Brain microvascular endothelial cell (primary cell): ENCODE measurements at regions not wholly inside any gene's neighbourhood (a gene's known extent, or its start where the extent isn't known, plus 50 kb on each side); places are given as distances from the start of the nearest gene placed in this dataset.

Source experiments
- DNase-seq: peaks from one replicate; pipeline ENCODE4 v3.0.0-alpha.2; 2020
- H3K27ac ChIP-seq: fragments of 250-450 bp; sonication (Bioruptor Pico); 2 replicates; pipeline ENCODE4 v1.5.1; 2020; ENCODE audit warnings: mild to moderate bottlenecking, moderate library complexity
- H3K27me3 ChIP-seq: fragments of 250-450 bp; sonication (Bioruptor Pico); replicated peaks from 2 replicates; pipeline ENCODE4 v1.5.1; 2020; ENCODE audit warnings: mild to moderate bottlenecking
- H3K36me3 ChIP-seq: fragments of 250-450 bp; sonication (Bioruptor Pico); replicated peaks from 2 replicates; pipeline ENCODE4 v1.5.1; 2020; ENCODE audit warnings: mild to moderate bottlenecking
- H3K4me3 ChIP-seq: 2 replicates; pipeline ENCODE4 v1.5.1; 2011; ENCODE audit warnings: low read depth, mild to moderate bottlenecking, control low read depth, low read length, moderate library complexity
- in situ Hi-C: cut with HindIII; loops from 2 replicates; pipeline ENCODE4 v1.10.0; 2017; ENCODE audit warnings: low sequenced_read_pairs, low pct_ligation_motif_present
- TF ChIP-seq, protein P1 (sequence below): IDR thresholded peaks from 2 replicates; pipeline ENCODE4 v1.5.1; 2011; ENCODE audit warnings: low read depth, mild to moderate bottlenecking, moderate library complexity, low read length, control low read depth, inconsistent platforms; ENCODE audit errors: missing control alignments

DNA sequence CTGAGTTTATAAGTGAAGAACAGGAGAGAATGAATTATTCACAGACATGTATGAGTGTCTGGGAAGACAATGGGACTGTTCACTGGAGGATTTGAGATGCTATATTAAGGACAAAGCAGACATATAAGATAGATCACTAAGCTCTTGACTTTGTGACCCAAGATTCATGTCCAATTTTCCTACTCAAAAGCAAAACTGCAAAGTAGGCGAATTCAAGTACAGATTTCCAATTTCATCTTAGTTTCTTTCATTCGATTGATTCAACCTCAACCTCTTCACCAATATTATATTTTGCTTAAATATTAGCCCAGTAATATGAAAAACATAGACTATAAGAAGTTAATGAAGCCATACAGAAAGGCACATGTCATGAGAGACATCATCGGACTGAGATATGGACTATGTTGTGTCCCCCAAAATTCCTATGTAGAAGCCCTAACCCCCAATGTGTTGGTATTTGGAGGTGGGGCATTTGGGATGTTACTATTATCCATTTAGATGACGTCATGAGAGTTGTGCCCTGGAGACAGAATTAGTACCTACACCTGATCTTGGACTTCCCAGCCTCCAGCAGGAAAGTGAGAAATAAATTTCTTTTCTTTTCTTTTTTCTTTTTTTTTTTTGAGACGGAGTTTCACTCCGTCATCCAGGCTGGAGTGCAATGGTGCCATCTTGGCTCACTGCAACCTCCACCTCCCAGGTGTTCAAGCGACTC is 353.7 kb upstream of the AKR1E2 start:
- DNase-seq: no peak
- Histone ChIP-seq H3K4me3 (no peak overlapping the region), H3K36me3 (no peaks in the 10 kb centered on the region), H3K27ac (no peak overlapping the region), H3K27me3 (no peaks in the 10 kb centered on the region)
- TF ChIP-seq, protein P1, sequence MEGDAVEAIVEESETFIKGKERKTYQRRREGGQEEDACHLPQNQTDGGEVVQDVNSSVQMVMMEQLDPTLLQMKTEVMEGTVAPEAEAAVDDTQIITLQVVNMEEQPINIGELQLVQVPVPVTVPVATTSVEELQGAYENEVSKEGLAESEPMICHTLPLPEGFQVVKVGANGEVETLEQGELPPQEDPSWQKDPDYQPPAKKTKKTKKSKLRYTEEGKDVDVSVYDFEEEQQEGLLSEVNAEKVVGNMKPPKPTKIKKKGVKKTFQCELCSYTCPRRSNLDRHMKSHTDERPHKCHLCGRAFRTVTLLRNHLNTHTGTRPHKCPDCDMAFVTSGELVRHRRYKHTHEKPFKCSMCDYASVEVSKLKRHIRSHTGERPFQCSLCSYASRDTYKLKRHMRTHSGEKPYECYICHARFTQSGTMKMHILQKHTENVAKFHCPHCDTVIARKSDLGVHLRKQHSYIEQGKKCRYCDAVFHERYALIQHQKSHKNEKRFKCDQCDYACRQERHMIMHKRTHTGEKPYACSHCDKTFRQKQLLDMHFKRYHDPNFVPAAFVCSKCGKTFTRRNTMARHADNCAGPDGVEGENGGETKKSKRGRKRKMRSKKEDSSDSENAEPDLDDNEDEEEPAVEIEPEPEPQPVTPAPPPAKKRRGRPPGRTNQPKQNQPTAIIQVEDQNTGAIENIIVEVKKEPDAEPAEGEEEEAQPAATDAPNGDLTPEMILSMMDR: no peak
- in situ Hi-C loops: no loop called here

DNA sequence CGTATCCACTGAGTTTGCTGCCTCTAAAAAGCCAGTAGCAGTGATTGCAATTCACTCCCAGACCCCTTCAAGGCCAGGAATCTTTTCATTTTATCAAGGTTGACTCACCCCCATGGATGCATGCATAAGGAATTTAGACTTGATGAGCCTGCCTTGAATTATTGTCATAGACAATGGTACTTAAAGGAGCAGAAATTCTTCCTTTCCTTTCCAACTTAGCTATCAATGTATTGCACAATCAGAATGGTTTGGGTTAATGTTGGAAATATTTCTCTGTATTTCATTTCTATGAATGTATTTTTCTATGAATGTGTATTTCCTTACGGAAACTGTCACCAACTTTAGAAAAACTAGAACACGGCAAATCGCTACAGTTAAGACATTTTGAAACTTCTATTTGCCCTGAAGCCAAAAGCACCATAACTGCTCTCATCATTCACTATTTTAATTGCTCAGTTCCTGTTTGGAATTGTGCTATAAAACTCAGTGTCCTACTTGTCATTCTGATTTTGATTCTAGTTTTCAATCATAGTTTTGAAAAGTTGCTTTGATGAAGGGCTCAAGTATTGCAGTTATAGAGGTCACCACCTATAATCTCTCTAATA is 355.7 kb upstream of the AKR1E2 start:
- peak; percentile 82 for DNase-seq
- TF ChIP-seq, protein P1: no peak
- H3K27ac ChIP-seq: peak overlapping the region; percentile 9
- in situ Hi-C loops: no loop called here
- H3K36me3 ChIP-seq: no peaks in the 10 kb centered on the region
- no peaks in the 10 kb centered on the region for H3K27me3 ChIP-seq
- H3K4me3 ChIP-seq: no peak overlapping the region

DNA sequence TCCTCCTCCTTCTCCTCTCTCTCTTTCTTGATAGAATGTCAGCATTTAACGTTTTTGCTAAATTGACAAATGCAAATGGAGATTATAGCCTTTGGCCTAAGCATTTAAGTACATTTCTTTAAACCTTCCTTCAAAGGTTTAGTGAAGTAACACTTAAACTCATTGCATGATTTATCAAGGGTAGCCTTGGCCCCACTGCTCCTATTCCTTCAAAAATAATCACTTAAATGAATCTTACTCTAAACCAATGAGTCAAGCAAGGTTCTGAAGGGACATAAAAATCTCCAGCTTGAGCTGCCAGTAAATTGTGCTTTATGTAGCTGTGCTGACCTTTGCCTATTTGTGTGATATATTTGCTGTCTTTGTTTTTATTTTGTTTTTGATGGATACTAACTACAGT is 358.5 kb upstream of the AKR1E2 start:
- TF ChIP-seq, protein P1: no peak
- Histone ChIP-seq H3K4me3 (no peak overlapping the region), H3K27ac (no peak overlapping the region), H3K27me3 (no peaks in the 10 kb centered on the region), H3K36me3 (no peaks in the 10 kb centered on the region)
- in situ Hi-C loops: no loop called here
- no peak for DNase-seq

DNA sequence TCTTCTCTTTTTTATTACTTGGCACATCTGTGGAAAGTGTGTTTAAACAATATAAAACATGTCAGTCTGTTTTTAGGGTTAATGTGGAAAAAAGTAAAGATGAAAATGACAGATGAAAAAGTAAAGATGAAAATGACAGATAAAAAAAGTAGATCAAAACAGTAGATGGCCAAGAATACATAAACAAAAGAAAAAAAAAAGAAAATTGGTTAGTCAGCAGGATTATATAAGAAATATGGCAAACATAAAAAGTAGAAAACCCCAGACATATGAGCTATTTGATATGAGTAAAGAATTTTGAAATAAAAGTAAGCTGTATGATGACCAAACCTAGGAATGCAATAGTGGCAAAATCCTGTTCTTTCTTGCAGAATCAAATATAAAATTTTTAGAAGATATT is 365.7 kb upstream of the AKR1E2 start:
- TF ChIP-seq, protein P1: no peak
- no peak for DNase-seq
- in situ Hi-C loops: no loop called here
- H3K27me3 ChIP-seq: no peaks in the 10 kb centered on the region
- H3K27ac ChIP-seq: peak overlapping the region; percentile 70
- no peaks in the 10 kb centered on the region for H3K36me3 ChIP-seq
- H3K4me3 ChIP-seq: no peak overlapping the region

DNA sequence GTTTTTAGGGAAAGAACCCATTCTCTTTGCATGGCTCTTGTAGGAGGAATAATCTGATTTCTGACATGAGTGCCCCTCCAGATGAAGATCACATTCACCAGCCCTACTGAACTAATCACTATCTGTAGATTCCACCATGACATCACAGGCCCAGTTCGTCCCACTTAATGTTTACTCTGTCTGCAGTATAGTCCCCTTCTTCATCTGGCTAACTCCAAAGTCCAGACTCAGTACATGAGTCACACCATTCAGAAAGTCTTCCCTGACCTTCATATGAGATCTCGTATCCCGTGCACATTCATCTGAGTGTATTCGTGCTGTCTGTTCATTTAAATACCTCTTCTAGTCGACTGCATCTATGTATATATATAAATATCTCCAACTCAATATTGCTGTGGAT is 366.5 kb upstream of the AKR1E2 start:
- TF ChIP-seq, protein P1: no peak
- in situ Hi-C loops: no loop called here
- peak overlapping the region; percentile 70 for H3K27ac ChIP-seq
- H3K36me3 ChIP-seq: no peaks in the 10 kb centered on the region
- H3K27me3 ChIP-seq: no peaks in the 10 kb centered on the region
- H3K4me3 ChIP-seq: no peak overlapping the region
- peak; percentile 91 for DNase-seq
